Esophagus muscularis mucosa (tissue), 4 donors: ENCODE measurements at regions not wholly inside any gene's neighbourhood (a gene's known extent, or its start where the extent isn't known, plus 50 kb on each side); places are given as distances from the start of the nearest gene placed in this dataset.

Source experiments
- CTCF ChIP-seq, 3 experiments: fragments of 200-600 bp in 2 of 3; fragments of 450-650 bp in 1 of 3; sonication (generic) in 2 of 3; IDR thresholded peaks; one replicate each; pipeline ENCODE4 v1.5.1; 2017 to 2019; ENCODE audit warnings: antibody characterized with exemption in 3 of 3, mild to moderate bottlenecking in 2 of 3, moderate library complexity in 1 of 3
- EP300 ChIP-seq: sonication (generic); formaldehyde crosslinking; IDR thresholded peaks from one replicate; pipeline ENCODE4 v1.6.1; 2017; ENCODE audit warnings: antibody characterized with exemption
- POLR2A ChIP-seq: fragments of 450-650 bp; IDR thresholded peaks from one replicate; pipeline ENCODE4 v1.6.1; 2017; ENCODE audit warnings: antibody characterized with exemption, moderate library complexity, mild to moderate bottlenecking, low read depth
- POLR2AphosphoS5 ChIP-seq, 2 donors: sonication (generic); formaldehyde crosslinking; IDR thresholded peaks; one replicate each; pipeline ENCODE4 v1.6.1; 2017; ENCODE audit warnings: antibody characterized with exemption in 2 of 2

DNA sequence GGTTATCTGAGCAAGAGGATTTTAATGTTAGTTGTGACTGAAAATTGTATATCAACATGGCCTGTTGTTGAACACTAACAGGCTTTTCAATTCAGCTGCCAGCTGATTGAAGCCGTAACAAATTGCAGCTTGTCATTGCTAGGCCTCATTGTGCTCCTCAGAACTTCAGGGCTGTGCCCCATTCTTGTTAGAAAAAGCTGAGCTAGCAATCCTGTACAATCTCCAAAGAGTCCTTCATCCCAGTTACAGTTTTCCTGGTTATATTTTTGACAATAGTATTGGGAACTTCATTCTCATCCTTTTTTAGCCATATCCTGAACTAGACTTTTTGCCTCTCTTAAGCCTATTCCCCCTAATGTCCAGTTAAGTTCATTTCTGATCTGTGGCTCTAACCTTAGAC is 564.1 kb upstream of the ATXN7L3B start:
- no peak for TF ChIP-seq CTCF (IDR thresholded peaks at IDR 0.05)
- no peak for TF ChIP-seq POLR2A
- no peak for TF ChIP-seq POLR2AphosphoS5 (IDR thresholded peaks at IDR 0.05)
- TF ChIP-seq EP300 = no peak
